ENCODE measurements at regions not wholly inside any gene's neighbourhood (a gene's known extent, or its start where the extent isn't known, plus 50 kb on each side); places are given as distances from the start of the nearest gene placed in this dataset.

DNA sequence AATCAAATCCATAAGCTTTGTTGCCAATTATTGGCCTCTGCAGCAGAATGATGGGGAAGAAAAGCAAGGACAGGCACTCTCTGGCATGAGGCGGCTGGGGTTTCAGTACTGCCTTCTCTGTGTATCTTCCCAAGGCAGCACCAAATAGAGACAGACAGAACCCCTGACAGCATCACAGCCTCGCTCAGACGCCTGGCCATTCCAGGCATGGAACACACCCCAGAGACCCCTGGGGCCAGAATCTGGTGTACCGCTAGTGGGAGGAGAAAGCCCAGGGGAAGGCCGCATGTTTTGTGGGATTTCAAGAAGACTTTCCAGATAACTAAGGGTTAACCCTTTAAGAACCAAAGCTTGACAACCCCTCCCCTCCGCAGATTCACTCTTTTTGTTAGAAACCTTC is 282.1 kb downstream of the EN1 start:
- no peak for DNase-seq

DNA sequence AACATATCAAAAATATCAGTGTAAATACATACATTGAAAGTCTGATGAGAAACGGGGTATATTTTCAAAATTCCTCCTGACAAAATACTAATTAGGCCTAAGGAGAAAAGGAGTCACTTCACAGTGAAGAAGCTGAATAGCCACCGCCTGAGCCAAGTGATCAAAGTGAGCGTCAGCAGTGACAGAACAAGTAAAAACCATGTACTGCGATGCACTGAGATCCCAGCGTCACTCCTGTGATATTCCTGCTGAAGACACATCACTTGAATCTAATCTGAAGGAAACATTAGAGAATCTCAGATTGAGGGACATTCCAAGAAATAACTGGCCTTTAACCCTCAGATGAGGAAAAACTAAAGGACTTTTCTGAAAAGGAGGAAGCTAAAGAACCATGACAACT is 285.3 kb downstream of the EN1 start:
- no peak for DNase-seq

DNA sequence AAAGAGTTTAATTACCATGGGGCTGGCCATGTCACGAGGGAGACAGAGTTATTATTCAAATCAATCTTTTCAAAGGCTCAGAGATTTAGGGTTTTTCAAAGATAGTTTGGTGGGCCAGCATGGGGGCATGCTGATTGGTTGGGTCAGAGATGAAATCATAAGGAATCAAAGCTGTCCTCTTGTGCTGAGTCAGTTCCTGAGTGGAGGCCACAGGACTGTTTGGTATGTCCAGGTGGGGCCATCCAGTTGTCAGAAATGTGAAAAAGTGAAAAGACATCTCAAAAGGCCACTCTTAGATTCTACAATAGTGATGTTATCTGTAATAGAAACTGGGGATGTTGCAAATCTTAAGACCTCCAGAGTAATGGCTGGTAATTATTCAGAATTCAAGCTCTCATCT is 288.6 kb downstream of the EN1 start:
- DNase-seq = no peak

DNA sequence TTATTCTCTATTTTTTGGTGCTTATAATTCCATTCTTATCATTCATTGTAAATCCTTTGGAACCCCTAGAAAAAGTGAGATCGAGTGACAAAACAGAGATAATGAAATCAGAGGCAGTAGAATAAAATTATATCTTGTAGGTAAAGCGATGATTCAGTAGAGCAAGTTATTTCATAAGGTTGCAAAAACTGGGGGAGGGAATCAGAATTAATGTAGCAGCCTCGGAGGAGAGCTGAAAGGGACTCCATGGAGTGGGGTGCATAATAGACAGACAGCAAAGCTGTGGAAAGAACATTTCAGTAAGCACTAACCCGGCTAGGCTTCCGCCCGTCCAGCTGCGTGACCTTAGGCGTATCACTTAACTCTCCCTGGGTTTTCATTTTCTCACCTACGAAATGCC is 289.7 kb downstream of the EN1 start:
- DNase-seq = no peak

DNA sequence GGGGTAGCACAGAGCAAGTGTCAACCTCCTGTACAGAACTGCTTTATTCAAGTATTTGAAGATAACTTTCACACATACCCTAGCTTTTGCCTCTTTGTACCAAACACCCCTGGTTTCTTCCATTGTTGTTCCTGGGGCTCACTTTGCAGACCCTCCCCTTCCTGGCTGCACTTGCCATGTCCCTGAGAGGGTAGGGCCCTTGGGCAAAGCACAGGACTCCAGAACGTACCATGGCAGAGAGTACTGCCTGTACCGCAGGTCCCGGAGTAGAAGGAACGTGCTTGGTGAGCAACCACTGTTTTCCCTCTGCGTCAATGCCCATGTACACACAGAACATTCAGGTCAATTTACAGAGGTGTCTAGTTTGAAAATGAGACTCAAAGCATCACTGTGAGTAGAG is 290.4 kb downstream of the EN1 start:
- DNase-seq = no peak

DNA sequence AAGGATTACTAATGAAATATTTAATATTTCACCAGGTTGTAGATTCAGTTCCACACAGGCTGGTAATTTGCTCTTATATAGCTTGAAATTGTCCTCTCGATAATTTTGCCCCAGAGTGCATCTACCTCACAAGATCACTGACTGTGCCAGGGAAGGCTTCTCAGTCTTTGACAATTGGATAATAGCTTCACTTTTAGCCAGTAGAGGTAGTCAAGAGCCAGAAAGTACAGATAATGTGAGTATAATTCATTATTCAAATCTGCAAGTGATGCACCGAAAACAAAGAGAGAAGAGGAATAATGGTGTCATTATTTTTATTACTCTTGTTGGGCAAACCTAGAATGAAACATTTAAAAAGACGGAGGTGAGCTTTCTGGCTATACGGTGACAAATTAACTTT is 292.8 kb downstream of the EN1 start:
- no peak for DNase-seq

- no peak for DNase-seq
These were observed 297.9 kb downstream of the EN1 start for GRCh38 chr2:118549503-118549902.

DNA sequence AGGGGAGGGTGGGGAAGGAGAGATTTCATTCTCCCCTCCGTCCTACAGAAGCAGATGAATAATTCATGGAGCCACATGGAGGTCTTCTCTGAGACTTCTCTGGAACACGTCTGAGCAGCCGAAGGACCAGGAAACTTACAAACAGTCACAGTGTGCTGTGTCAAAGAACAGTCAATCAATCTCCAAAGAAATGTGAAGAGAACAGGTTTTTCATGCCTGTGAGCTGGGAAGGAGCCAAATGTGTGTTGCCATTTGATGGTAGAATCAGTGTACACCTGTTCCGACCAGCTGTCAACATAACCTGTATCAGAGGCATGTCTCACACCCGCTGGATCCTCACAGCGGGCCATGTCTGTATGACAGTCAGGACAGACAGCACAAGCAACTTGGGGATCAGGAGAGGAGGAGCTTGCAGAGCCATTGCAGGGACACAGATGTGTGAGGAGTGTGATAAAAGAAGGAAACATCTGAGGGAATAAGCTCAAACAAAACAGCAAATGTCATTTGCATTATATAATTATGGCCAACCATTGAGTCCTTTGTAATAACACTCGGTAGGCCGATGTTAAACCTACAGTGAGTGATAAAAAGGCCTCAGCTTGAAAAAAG is 298.5 kb downstream of the EN1 start:
- no peak for DNase-seq

- peak; percentile 8 for DNase-seq
These were observed 308.2 kb downstream of the EN1 start for GRCh38 chr2:118539290-118539689.

- no peak for DNase-seq
These were observed 311.1 kb downstream of the EN1 start for GRCh38 chr2:118536306-118536705.

DNA sequence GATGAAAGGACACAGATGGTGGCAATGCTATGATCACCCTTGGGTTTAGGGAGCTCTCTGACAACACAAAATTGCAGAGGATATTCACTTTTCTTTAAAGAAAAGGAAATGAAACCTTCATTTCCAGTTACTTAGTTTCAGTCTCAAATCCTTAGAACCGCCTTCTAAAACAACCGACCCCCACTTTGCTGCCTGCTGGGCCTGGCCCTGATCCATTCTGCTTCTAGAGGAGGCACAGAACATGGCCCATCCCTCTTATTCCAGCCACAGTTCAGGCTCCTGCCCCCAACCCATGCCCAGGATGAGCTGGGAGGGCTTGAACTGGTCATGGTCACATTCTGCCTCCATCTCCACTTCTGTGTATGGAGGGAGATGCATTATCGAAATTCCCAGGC is 311.6 kb downstream of the EN1 start:
- DNase-seq = no peak

DNA sequence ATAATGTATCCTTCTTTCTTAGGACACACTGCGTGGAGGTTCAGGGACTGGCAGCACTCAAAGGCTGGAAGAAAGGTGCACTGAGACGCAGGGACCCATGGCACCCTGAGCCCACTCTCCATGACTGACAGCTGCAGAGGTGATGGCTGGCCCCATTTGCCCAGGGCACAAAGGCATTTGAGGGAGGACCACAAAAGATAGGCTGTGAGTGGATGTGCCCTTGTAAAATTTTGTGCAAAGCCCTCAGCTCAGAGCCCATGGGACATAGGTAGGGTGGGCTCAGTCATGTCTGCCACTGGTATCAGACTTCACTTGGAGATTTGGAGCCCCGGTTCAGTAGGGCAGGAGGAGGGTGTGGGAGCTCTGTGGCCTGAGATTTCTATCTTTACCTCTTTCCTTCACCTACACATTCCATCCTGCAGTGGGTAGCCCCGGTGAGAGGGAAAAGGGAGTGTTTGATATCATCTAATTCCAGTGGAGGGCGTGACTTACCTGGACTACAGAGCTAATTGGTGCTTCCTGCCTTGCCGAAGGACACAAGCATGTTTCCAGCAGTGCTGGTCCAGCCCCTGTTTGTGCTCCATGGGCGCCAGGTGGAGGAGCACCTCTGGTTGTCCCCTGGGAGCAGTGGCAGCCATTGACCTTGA is 312.2 kb downstream of the EN1 start:
- no peak for DNase-seq

- no peak for DNase-seq
These were observed 316.5 kb downstream of the EN1 start for GRCh38 chr2:118530976-118531375.

GRCh38 chr2:118529908-118530599 is 317.4 kb downstream of the EN1 start:
- no peak for DNase-seq

DNA sequence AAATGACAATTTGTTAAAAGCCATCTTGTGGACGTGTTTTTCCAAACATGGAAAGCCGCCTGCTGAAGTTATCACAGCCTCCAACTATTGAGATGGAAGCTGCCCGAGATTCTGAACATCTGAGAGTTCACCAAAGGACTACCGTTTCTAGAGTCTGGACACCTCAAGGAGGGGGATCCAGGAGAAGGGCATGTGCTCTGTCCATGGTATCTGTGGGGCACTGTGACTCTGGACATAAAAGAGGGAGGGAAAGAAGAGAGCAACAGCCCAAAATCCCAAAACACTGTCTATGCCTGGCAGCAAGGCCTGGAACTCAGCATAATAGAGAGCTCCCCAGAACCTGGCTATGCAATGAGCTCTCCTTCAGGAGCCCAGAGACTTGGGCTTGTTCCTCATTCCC is 319.9 kb downstream of the EN1 start:
- DNase-seq = peak; percentile 2

- no peak for DNase-seq
These were observed 322.1 kb downstream of the EN1 start for GRCh38 chr2:118525346-118525745.

- DNase-seq = no peak
These were observed 322.5 kb downstream of the EN1 start for GRCh38 chr2:118524911-118525310.

DNA sequence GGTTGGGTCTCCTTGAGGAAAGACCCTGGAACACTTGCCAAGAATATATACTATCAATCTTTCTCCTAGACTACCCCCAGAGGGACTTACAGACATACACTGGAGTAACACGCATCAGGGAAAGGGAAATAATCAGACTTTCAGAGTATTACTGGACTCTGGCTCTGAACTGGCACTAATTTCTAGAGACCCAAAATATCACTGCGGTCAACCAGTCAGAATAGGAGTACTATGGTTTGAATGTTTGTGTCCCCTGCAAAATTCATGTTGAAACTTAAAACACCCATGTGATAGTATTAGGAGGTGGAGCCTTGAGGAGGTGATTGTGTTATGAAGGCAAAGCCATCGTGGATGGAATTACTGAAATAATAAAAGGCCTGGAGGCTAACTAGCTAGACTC is 323.7 kb downstream of the EN1 start:
- no peak for DNase-seq

GRCh38 chr2:118521960-118522359 is 325.5 kb downstream of the EN1 start:
- no peak for DNase-seq

GRCh38 chr2:118521272-118521671 is 326.2 kb downstream of the EN1 start:
- DNase-seq = no peak

GRCh38 chr2:118520246-118520645 is 327.2 kb downstream of the EN1 start:
- peak; percentile 21 for DNase-seq

- DNase-seq = no peak
These were observed 327.9 kb downstream of the EN1 start for GRCh38 chr2:118519511-118519910.

GRCh38 chr2:118510807-118511206 is 336.6 kb downstream of the EN1 start:
- DNase-seq = no peak
